Vagina (tissue), 2 donors: ENCODE measurements at regions not wholly inside any gene's neighbourhood (a gene's known extent, or its start where the extent isn't known, plus 50 kb on each side); places are given as distances from the start of the nearest gene placed in this dataset.

Experiments used
- DNase-seq, 2 donors: peaks; one replicate each; pipeline ENCODE4 v3.0.0-alpha.2; 2017; ENCODE audit errors: extremely low spot score in 2 of 2
- H3K27ac ChIP-seq: fragments of 200-600 bp; sonication (generic); one replicate; pipeline ENCODE4 v1.5.1; 2019
- H3K27me3 ChIP-seq: fragments of 200-600 bp; sonication (generic); one replicate; pipeline ENCODE4 v1.5.1; 2019
- H3K36me3 ChIP-seq, 2 donors: fragments of 200-600 bp; sonication (generic); one replicate each; pipeline ENCODE4 v1.5.1; 2017 to 2019
- H3K4me1 ChIP-seq: fragments of 200-600 bp; sonication (generic); one replicate; pipeline ENCODE4 v1.5.1; 2019
- H3K4me3 ChIP-seq, 2 donors: fragments of 200-600 bp; sonication (generic); 1 replicate in 1 of 2; 2 replicates in 1 of 2; pipeline ENCODE4 v1.5.1; 2016 to 2019
- H3K9me3 ChIP-seq: fragments of 200-600 bp; sonication (generic); one replicate; pipeline ENCODE4 v1.5.1; 2019
- POLR2A ChIP-seq, 2 donors: fragments of 450-650 bp; IDR thresholded peaks; one replicate each; pipeline ENCODE4 v1.6.1; 2017; ENCODE audit warnings: antibody characterized with exemption in 2 of 2, mild to moderate bottlenecking in 2 of 2, moderate library complexity in 2 of 2
- POLR2AphosphoS5 ChIP-seq, 2 donors: sonication (generic); formaldehyde crosslinking; IDR thresholded peaks; one replicate each; pipeline ENCODE4 v1.9.0; 2017; ENCODE audit warnings: antibody characterized with exemption in 2 of 2, mild to moderate bottlenecking in 2 of 2, low read depth in 1 of 2; ENCODE audit not compliant: insufficient read depth in 1 of 2
- intact Hi-C: fragments of 100-400 bp; cut with DNase I; formaldehyde crosslinking; loops from one replicate; pipeline ENCODE4 v1.15.1; 2023
- TF ChIP-seq, protein P1 (sequence below), 3 experiments: fragments of 450-650 bp in 2 of 3; fragments of 200-600 bp in 1 of 3; sonication (generic) in 1 of 3; IDR thresholded peaks; one replicate each; pipeline ENCODE4 v1.5.1; 2017 to 2019; ENCODE audit warnings: antibody characterized with exemption in 3 of 3, mild to moderate bottlenecking in 2 of 3, moderate library complexity in 2 of 3

GRCh38 chr14:49527221-49527620 lies 59.0 kb downstream of the RPS29 start:
- intact Hi-C loops: no loop called here
- DNase-seq: no peak

GRCh38 chr14:49526101-49526500 lies 60.1 kb downstream of the RPS29 start:
- intact Hi-C loops: no loop called here
- Histone ChIP-seq H3K27me3 (no peaks in the 10 kb centered on the region), H3K27ac (no peak overlapping the region), H3K4me3 (no peak overlapping the region), H3K4me1 (no peaks in the 10 kb centered on the region), H3K9me3 (no peaks in the 10 kb centered on the region), H3K36me3 (no peaks in the 10 kb centered on the region)
- TF ChIP-seq POLR2A (IDR thresholded peaks at IDR 0.05): no peak
- TF ChIP-seq POLR2AphosphoS5 (IDR thresholded peaks at IDR 0.05; ENCODE audit: insufficient read depth in 1 of 2, low read depth in 1 of 2): no peak
- TF ChIP-seq, protein P1, sequence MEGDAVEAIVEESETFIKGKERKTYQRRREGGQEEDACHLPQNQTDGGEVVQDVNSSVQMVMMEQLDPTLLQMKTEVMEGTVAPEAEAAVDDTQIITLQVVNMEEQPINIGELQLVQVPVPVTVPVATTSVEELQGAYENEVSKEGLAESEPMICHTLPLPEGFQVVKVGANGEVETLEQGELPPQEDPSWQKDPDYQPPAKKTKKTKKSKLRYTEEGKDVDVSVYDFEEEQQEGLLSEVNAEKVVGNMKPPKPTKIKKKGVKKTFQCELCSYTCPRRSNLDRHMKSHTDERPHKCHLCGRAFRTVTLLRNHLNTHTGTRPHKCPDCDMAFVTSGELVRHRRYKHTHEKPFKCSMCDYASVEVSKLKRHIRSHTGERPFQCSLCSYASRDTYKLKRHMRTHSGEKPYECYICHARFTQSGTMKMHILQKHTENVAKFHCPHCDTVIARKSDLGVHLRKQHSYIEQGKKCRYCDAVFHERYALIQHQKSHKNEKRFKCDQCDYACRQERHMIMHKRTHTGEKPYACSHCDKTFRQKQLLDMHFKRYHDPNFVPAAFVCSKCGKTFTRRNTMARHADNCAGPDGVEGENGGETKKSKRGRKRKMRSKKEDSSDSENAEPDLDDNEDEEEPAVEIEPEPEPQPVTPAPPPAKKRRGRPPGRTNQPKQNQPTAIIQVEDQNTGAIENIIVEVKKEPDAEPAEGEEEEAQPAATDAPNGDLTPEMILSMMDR (IDR thresholded peaks at IDR 0.05): no peak
- no peak for DNase-seq

More at GRCh38 chr14:49527221-49527620, 59.0 kb downstream of the RPS29 start:
- Histone ChIP-seq H3K27ac (no peak overlapping the region), H3K4me3 (no peak overlapping the region), H3K9me3 (no peaks in the 10 kb centered on the region), H3K27me3 (no peaks in the 10 kb centered on the region), H3K4me1 (no peaks in the 10 kb centered on the region), H3K36me3 (no peaks in the 10 kb centered on the region)
- TF ChIP-seq POLR2A (IDR thresholded peaks at IDR 0.05) (no peak), POLR2AphosphoS5 (IDR thresholded peaks at IDR 0.05; ENCODE audit: insufficient read depth in 1 of 2, low read depth in 1 of 2) (no peak)
- TF ChIP-seq, protein P1 (IDR thresholded peaks at IDR 0.05): no peak

- no peak overlapping the region for H3K4me3 ChIP-seq
- H3K27ac ChIP-seq: no peak overlapping the region
- no peaks in the 10 kb centered on the region for H3K27me3 ChIP-seq
- H3K4me1 ChIP-seq: no peaks in the 10 kb centered on the region
- TF ChIP-seq, protein P1 (IDR thresholded peaks at IDR 0.05): no peak
- TF ChIP-seq POLR2A (IDR thresholded peaks at IDR 0.05): no peak
- TF ChIP-seq POLR2AphosphoS5 (IDR thresholded peaks at IDR 0.05; ENCODE audit: insufficient read depth in 1 of 2, low read depth in 1 of 2): no peak
- DNase-seq: no peak
- H3K9me3 ChIP-seq: no peaks in the 10 kb centered on the region
- intact Hi-C loops: no loop called here
- H3K36me3 ChIP-seq: no peaks in the 10 kb centered on the region
Measured at GRCh38 chr14:49516286-49516685, 69.9 kb downstream of the RPS29 start.

DNA sequence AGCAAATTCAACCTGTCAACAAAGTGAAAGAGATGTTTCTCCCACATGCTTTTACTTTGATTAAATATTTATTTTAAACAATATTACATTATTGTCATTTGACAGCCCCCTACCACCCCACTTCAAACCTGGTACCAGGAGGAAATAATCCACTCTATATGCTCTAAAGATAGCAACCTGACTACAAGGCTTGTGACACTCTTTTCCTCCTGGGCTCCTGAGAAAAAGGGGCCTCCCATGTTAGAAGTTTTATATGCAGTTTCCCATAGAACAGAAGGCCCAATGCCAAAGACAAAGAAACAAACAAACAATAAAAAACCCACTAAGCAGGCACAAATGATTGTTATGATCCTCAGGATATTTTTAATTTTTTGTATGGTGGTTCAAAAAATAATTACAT lies 73.6 kb downstream of the RPS29 start:
- H3K4me3 ChIP-seq: no peak overlapping the region
- H3K4me1 ChIP-seq: no peaks in the 10 kb centered on the region
- H3K36me3 ChIP-seq: no peaks in the 10 kb centered on the region
- intact Hi-C loops: no loop called here
- TF ChIP-seq, protein P1 (IDR thresholded peaks at IDR 0.05): no peak
- TF ChIP-seq POLR2A (IDR thresholded peaks at IDR 0.05): no peak
- no peak for DNase-seq
- no peak overlapping the region for H3K27ac ChIP-seq
- no peaks in the 10 kb centered on the region for H3K9me3 ChIP-seq
- H3K27me3 ChIP-seq: no peaks in the 10 kb centered on the region

DNA sequence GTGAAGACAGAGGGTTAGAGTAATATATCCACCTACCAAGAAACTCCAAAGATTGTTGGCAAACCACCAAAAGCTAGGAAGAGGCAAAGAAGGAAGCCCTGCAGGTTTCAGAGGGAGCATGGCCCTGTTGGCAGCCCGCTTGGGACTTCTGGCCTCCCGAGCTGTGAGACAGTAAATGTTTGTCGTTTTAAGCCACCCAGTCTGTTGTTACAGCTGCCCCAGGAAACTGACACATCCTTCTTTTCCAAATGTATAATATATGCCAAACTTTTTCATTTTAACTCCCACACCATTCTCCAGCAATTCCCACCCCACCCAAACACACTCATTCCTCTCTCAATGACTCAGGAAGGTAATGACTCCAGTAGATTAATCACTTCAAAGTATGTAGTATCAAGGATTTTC lies 74.0 kb downstream of the RPS29 start:
- no peak for DNase-seq
- Histone ChIP-seq H3K27me3 (no peaks in the 10 kb centered on the region), H3K27ac (no peak overlapping the region), H3K9me3 (no peaks in the 10 kb centered on the region), H3K4me3 (no peak overlapping the region), H3K36me3 (no peaks in the 10 kb centered on the region), H3K4me1 (no peaks in the 10 kb centered on the region)
- intact Hi-C loops: no loop called here
- TF ChIP-seq, protein P1 (IDR thresholded peaks at IDR 0.05): no peak
- TF ChIP-seq POLR2A (IDR thresholded peaks at IDR 0.05) (no peak), POLR2AphosphoS5 (IDR thresholded peaks at IDR 0.05; ENCODE audit: insufficient read depth in 1 of 2, low read depth in 1 of 2) (no peak)
